GM12891 (cell line): ENCODE measurements at regions not wholly inside any gene's neighbourhood (a gene's known extent, or its start where the extent isn't known, plus 50 kb on each side); places are given as distances from the start of the nearest gene placed in this dataset.
"Not testable (repeated sequence)": the region's sequence is repeated elsewhere in the genome, so short reads cannot be mapped to it uniquely, and the experiment has no call there.

Experiments
- POLR2A ChIP-seq: IDR thresholded peaks from 2 replicates; pipeline ENCODE4 v1.6.1; 2011; ENCODE audit warnings: low read depth, low read length, control low read depth
- TAF1 ChIP-seq: IDR thresholded peaks from 2 replicates; pipeline ENCODE4 v1.6.1; 2011; ENCODE audit warnings: low read depth, low read length, control low read depth

- TF ChIP-seq TAF1, POLR2A: not testable (repeated sequence)
Observed at GRCh38 chr5:12131020-12131419, 226.8 kb upstream of the CTNND2 start.
